T1000 (cell line): ENCODE measurements at regions not wholly inside any gene's neighbourhood (a gene's known extent, or its start where the extent isn't known, plus 50 kb on each side); places are given as distances from the start of the nearest gene placed in this dataset.
"Not testable (repeated sequence)": the region's sequence is repeated elsewhere in the genome, so short reads cannot be mapped to it uniquely, and the experiment has no call there.

Source experiments
- DNase-seq: peaks from one replicate; lab custom pipeline; 2025; ENCODE audit warnings: mixed read lengths; lab: John Stamatoyannopoulos, UW

GRCh38 chrX:7515681-7516413 lies 327.1 kb upstream of the VCX start:
- DNase-seq = peak; percentile 12

- DNase-seq = peak; percentile 51
Observed at GRCh38 chrX:7514871-7515599, 327.9 kb upstream of the VCX start.

GRCh38 chrX:7512845-7513244 lies 330.1 kb upstream of the VCX start:
- no peak for DNase-seq

- DNase-seq = no peak
Observed at GRCh38 chrX:7503251-7503650, 339.7 kb upstream of the VCX start.

GRCh38 chrX:7500386-7500785 lies 342.6 kb upstream of the VCX start:
- no peak for DNase-seq

- no peak for DNase-seq
Observed at GRCh38 chrX:7486505-7486904, 338.6 kb upstream of the PUDP start.

GRCh38 chrX:7485061-7485460 lies 337.1 kb upstream of the PUDP start:
- DNase-seq = no peak

- no peak for DNase-seq
Observed at GRCh38 chrX:7480721-7481120, 332.8 kb upstream of the PUDP start.

GRCh38 chrX:7462110-7462509 lies 314.2 kb upstream of the PUDP start:
- no peak for DNase-seq

- not testable (repeated sequence) for DNase-seq
Observed at GRCh38 chrX:7461051-7461450, 313.1 kb upstream of the PUDP start.

GRCh38 chrX:7447801-7448499 lies 300.0 kb upstream of the PUDP start:
- DNase-seq = no peak

- DNase-seq = no peak
Observed at GRCh38 chrX:7446815-7447214, 298.9 kb upstream of the PUDP start.

- no peak for DNase-seq
Observed at GRCh38 chrX:7444967-7445366, 297.0 kb upstream of the PUDP start.

GRCh38 chrX:7441586-7441985 lies 293.6 kb upstream of the PUDP start:
- DNase-seq = no peak

GRCh38 chrX:7435822-7436221 lies 287.9 kb upstream of the PUDP start:
- DNase-seq = no peak

GRCh38 chrX:7432901-7433300 lies 284.9 kb upstream of the PUDP start:
- DNase-seq = no peak

GRCh38 chrX:7420717-7421116 lies 272.8 kb upstream of the PUDP start:
- no peak for DNase-seq

- no peak for DNase-seq
Observed at GRCh38 chrX:7414753-7415152, 266.8 kb upstream of the PUDP start.

- no peak for DNase-seq
Observed at GRCh38 chrX:7412840-7413239, 264.9 kb upstream of the PUDP start.

- no peak for DNase-seq
Observed at GRCh38 chrX:7409866-7410265, 261.9 kb upstream of the PUDP start.

GRCh38 chrX:7399373-7399772 lies 251.4 kb upstream of the PUDP start:
- no peak for DNase-seq

GRCh38 chrX:7390441-7390840 lies 242.5 kb upstream of the PUDP start:
- DNase-seq = no peak

- no peak for DNase-seq
Observed at GRCh38 chrX:7389576-7389975, 241.6 kb upstream of the PUDP start.
